HCT116 (cell line): ENCODE measurements at regions not wholly inside any gene's neighbourhood (a gene's known extent, or its start where the extent isn't known, plus 50 kb on each side); places are given as distances from the start of the nearest gene placed in this dataset.

Experiments used
- EGR1 ChIP-seq: IDR thresholded peaks from 2 replicates; pipeline ENCODE4 v1.6.1; 2012; ENCODE audit warnings: low read depth
- EZH2 ChIP-seq: fragments of 200-600 bp; sonication (generic); IDR thresholded peaks from 2 replicates; pipeline ENCODE4 v1.6.1; 2017; ENCODE audit warnings: antibody characterized with exemption, mixed run types
- EZH2phosphoT487 ChIP-seq: fragments of 200-600 bp; IDR thresholded peaks from 2 replicates; pipeline ENCODE4 v1.6.1; 2018; ENCODE audit warnings: antibody characterized with exemption, borderline replicate concordance
- POLR2A ChIP-seq: IDR thresholded peaks from 2 replicates; pipeline ENCODE4 v1.7.0; 2011; ENCODE audit warnings: borderline replicate concordance; ENCODE audit not compliant: insufficient read depth, insufficient read length; ENCODE audit errors: extremely low read depth
- POLR2AphosphoS5 ChIP-seq: IDR thresholded peaks from 2 replicates; pipeline ENCODE4 v1.6.1; 2011; ENCODE audit warnings: mild to moderate bottlenecking, low read depth, low read length, moderate library complexity
- RAD21 ChIP-seq: IDR thresholded peaks from 2 replicates; pipeline ENCODE4 v1.6.1; 2012; ENCODE audit warnings: low read depth, mild to moderate bottlenecking
- TCF7L2 ChIP-seq: IDR thresholded peaks from 2 replicates; pipeline ENCODE4 v1.7.0; 2011; ENCODE audit warnings: borderline replicate concordance, inconsistent platforms; ENCODE audit not compliant: insufficient read depth, insufficient read length; ENCODE audit errors: extremely low read depth
- ZFX ChIP-seq: fragments of 450-650 bp; IDR thresholded peaks from 2 replicates; pipeline ENCODE4 v1.6.1; 2017
- TF ChIP-seq, protein P1 (sequence below), 3 experiments: fragments of 200-600 bp in 1 of 3; sonication (generic) in 1 of 3; IDR thresholded peaks in 2 of 3; conservative IDR thresholded peaks in 1 of 3; 2 replicates each; pipeline ENCODE4 v1.5.1; 2012 to 2017; ENCODE audit warnings: low read depth in 2 of 3, low read length in 2 of 3, antibody characterized with exemption in 1 of 3, borderline replicate concordance in 1 of 3, control low read depth in 1 of 3, mild to moderate bottlenecking in 1 of 3, mixed read lengths in 1 of 3, mixed run types in 1 of 3, moderate library complexity in 1 of 3; ENCODE audit not compliant: insufficient read depth in 1 of 3
- TF ChIP-seq, protein P2 (sequence below): IDR thresholded peaks from 2 replicates; pipeline ENCODE4 v1.6.1; 2012; ENCODE audit warnings: low read depth
- TF ChIP-seq, protein P3 (sequence below): IDR thresholded peaks from 2 replicates; pipeline ENCODE4 v1.6.1; 2012

GRCh38 chr4:106454581-106454980 lies 86.0 kb upstream of the GIMD1 start:
- no peak for TF ChIP-seq EZH2phosphoT487
- TF ChIP-seq, protein P1, sequence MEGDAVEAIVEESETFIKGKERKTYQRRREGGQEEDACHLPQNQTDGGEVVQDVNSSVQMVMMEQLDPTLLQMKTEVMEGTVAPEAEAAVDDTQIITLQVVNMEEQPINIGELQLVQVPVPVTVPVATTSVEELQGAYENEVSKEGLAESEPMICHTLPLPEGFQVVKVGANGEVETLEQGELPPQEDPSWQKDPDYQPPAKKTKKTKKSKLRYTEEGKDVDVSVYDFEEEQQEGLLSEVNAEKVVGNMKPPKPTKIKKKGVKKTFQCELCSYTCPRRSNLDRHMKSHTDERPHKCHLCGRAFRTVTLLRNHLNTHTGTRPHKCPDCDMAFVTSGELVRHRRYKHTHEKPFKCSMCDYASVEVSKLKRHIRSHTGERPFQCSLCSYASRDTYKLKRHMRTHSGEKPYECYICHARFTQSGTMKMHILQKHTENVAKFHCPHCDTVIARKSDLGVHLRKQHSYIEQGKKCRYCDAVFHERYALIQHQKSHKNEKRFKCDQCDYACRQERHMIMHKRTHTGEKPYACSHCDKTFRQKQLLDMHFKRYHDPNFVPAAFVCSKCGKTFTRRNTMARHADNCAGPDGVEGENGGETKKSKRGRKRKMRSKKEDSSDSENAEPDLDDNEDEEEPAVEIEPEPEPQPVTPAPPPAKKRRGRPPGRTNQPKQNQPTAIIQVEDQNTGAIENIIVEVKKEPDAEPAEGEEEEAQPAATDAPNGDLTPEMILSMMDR (IDR thresholded peaks at IDR 0.05 in 2 of 3, conservative IDR thresholded peaks at IDR 0.05 in 1 of 3; ENCODE audit: borderline replicate concordance in 1 of 3, insufficient read depth in 1 of 3, low read depth in 2 of 3, low read length in 2 of 3): no peak
- TF ChIP-seq EZH2: no peak
- no peak for TF ChIP-seq RAD21
- TF ChIP-seq POLR2AphosphoS5: no peak
- TF ChIP-seq TCF7L2: no peak
- no peak for TF ChIP-seq EGR1
- TF ChIP-seq, protein P2, sequence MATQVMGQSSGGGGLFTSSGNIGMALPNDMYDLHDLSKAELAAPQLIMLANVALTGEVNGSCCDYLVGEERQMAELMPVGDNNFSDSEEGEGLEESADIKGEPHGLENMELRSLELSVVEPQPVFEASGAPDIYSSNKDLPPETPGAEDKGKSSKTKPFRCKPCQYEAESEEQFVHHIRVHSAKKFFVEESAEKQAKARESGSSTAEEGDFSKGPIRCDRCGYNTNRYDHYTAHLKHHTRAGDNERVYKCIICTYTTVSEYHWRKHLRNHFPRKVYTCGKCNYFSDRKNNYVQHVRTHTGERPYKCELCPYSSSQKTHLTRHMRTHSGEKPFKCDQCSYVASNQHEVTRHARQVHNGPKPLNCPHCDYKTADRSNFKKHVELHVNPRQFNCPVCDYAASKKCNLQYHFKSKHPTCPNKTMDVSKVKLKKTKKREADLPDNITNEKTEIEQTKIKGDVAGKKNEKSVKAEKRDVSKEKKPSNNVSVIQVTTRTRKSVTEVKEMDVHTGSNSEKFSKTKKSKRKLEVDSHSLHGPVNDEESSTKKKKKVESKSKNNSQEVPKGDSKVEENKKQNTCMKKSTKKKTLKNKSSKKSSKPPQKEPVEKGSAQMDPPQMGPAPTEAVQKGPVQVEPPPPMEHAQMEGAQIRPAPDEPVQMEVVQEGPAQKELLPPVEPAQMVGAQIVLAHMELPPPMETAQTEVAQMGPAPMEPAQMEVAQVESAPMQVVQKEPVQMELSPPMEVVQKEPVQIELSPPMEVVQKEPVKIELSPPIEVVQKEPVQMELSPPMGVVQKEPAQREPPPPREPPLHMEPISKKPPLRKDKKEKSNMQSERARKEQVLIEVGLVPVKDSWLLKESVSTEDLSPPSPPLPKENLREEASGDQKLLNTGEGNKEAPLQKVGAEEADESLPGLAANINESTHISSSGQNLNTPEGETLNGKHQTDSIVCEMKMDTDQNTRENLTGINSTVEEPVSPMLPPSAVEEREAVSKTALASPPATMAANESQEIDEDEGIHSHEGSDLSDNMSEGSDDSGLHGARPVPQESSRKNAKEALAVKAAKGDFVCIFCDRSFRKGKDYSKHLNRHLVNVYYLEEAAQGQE: no peak
- no peak for TF ChIP-seq ZFX
- TF ChIP-seq POLR2A: no peak
- TF ChIP-seq, protein P3, sequence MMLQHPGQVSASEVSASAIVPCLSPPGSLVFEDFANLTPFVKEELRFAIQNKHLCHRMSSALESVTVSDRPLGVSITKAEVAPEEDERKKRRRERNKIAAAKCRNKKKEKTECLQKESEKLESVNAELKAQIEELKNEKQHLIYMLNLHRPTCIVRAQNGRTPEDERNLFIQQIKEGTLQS: no peak
